ENCODE measurements at regions not wholly inside any gene's neighbourhood (a gene's known extent, or its start where the extent isn't known, plus 50 kb on each side); places are given as distances from the start of the nearest gene placed in this dataset.
"Not testable (repeated sequence)": the region's sequence is repeated elsewhere in the genome, so short reads cannot be mapped to it uniquely, and the experiment has no call there.

- Histone ChIP-seq H3K4me1 (ENCODE audit: control insufficient read depth in 3 of 3, insufficient read depth in 3 of 3, low read length in 3 of 3) (peaks cover 0 to 9% (median 2%) of the 10 kb centered on the region in 3 donors), H3K27me3 (ENCODE audit: control insufficient read depth in 3 of 3, insufficient read depth in 3 of 3, low read length in 3 of 3) (no peaks in the 10 kb centered on the region), H3K4me3 (ENCODE audit: low read length in 3 of 3) (no peak overlapping the region), H3K36me3 (ENCODE audit: control insufficient read depth in 3 of 3, insufficient read depth in 3 of 3, low read length in 3 of 3) (no peaks in the 10 kb centered on the region), H3K9me3 (ENCODE audit: control insufficient read depth in 3 of 3, low read length in 3 of 3) (no peaks in the 10 kb centered on the region), H3K9ac (ENCODE audit: low read depth in 1 of 3, low read length in 3 of 3) (no peak overlapping the region), H3K27ac (ENCODE audit: low read depth, low read length) (no peak overlapping the region)
Observed at GRCh38 chr5:167296066-167296465, 995.4 kb upstream of the WWC1 start.

- peaks cover 0 to 9% (median 2%) of the 10 kb centered on the region in 3 donors for H3K4me1 ChIP-seq (ENCODE audit: control insufficient read depth in 3 of 3, insufficient read depth in 3 of 3, low read length in 3 of 3)
- no peaks in the 10 kb centered on the region for H3K27me3 ChIP-seq (ENCODE audit: control insufficient read depth in 3 of 3, insufficient read depth in 3 of 3, low read length in 3 of 3)
- no peaks in the 10 kb centered on the region for H3K36me3 ChIP-seq (ENCODE audit: control insufficient read depth in 3 of 3, insufficient read depth in 3 of 3, low read length in 3 of 3)
- H3K9me3 ChIP-seq (ENCODE audit: control insufficient read depth in 3 of 3, low read length in 3 of 3), result no peaks in the 10 kb centered on the region
- H3K27ac ChIP-seq (ENCODE audit: low read depth, low read length), result no peak overlapping the region
- H3K4me3 ChIP-seq (ENCODE audit: low read length in 3 of 3), result no peak overlapping the region
- H3K9ac ChIP-seq (ENCODE audit: low read depth in 1 of 3, low read length in 3 of 3), result no peak overlapping the region
Observed at GRCh38 chr5:167296661-167297060, 994.8 kb upstream of the WWC1 start.

- not testable (repeated sequence) for H3K27me3 ChIP-seq (ENCODE audit: control insufficient read depth in 3 of 3, insufficient read depth in 3 of 3, low read length in 3 of 3); H3K36me3 ChIP-seq (ENCODE audit: control insufficient read depth in 3 of 3, insufficient read depth in 3 of 3, low read length in 3 of 3); H3K4me3 ChIP-seq (ENCODE audit: low read length in 3 of 3); H3K4me1 ChIP-seq (ENCODE audit: control insufficient read depth in 3 of 3, insufficient read depth in 3 of 3, low read length in 3 of 3); H3K9ac ChIP-seq (ENCODE audit: low read depth in 1 of 3, low read length in 3 of 3); H3K9me3 ChIP-seq (ENCODE audit: control insufficient read depth in 3 of 3, low read length in 3 of 3); H3K27ac ChIP-seq (ENCODE audit: low read depth, low read length)
Observed at GRCh38 chr5:167299861-167300260, 991.6 kb upstream of the WWC1 start.

- no peaks in the 10 kb centered on the region for H3K36me3 ChIP-seq (ENCODE audit: control insufficient read depth in 3 of 3, insufficient read depth in 3 of 3, low read length in 3 of 3)
- H3K27me3 ChIP-seq (ENCODE audit: control insufficient read depth in 3 of 3, insufficient read depth in 3 of 3, low read length in 3 of 3), result peaks cover 0 to 3% (median 0%) of the 10 kb centered on the region in 3 donors
- no peak overlapping the region for H3K4me3 ChIP-seq (ENCODE audit: low read length in 3 of 3)
- no peak overlapping the region for H3K9ac ChIP-seq (ENCODE audit: low read depth in 1 of 3, low read length in 3 of 3)
- H3K9me3 ChIP-seq (ENCODE audit: control insufficient read depth in 3 of 3, low read length in 3 of 3), result no peaks in the 10 kb centered on the region
- H3K27ac ChIP-seq (ENCODE audit: low read depth, low read length), result no peak overlapping the region
- H3K4me1 ChIP-seq (ENCODE audit: control insufficient read depth in 3 of 3, insufficient read depth in 3 of 3, low read length in 3 of 3), result peaks cover 0 to 8% (median 0%) of the 10 kb centered on the region in 3 donors
Observed at GRCh38 chr5:167303582-167303981, 987.9 kb upstream of the WWC1 start.

- H3K36me3 ChIP-seq (ENCODE audit: control insufficient read depth in 3 of 3, insufficient read depth in 3 of 3, low read length in 3 of 3), result no peaks in the 10 kb centered on the region
- peak overlapping the region in 1 of 3 donors; percentile 55 for H3K9ac ChIP-seq (ENCODE audit: low read depth in 1 of 3, low read length in 3 of 3)
- H3K9me3 ChIP-seq (ENCODE audit: control insufficient read depth in 3 of 3, low read length in 3 of 3), result no peaks in the 10 kb centered on the region
- peak overlapping the region; percentile 37 for H3K27ac ChIP-seq (ENCODE audit: low read depth, low read length)
- H3K4me3 ChIP-seq (ENCODE audit: low read length in 3 of 3), result no peak overlapping the region
- H3K4me1 ChIP-seq (ENCODE audit: control insufficient read depth in 3 of 3, insufficient read depth in 3 of 3, low read length in 3 of 3), result peaks cover 0 to 8% (median 0%) of the 10 kb centered on the region in 3 donors
- H3K27me3 ChIP-seq (ENCODE audit: control insufficient read depth in 3 of 3, insufficient read depth in 3 of 3, low read length in 3 of 3), result peaks cover 0 to 3% (median 0%) of the 10 kb centered on the region in 3 donors
Observed at GRCh38 chr5:167304834-167305469, 986.5 kb upstream of the WWC1 start.

- H3K36me3 ChIP-seq (ENCODE audit: control insufficient read depth in 3 of 3, insufficient read depth in 3 of 3, low read length in 3 of 3), result no peaks in the 10 kb centered on the region
- no peak overlapping the region for H3K9ac ChIP-seq (ENCODE audit: low read depth in 1 of 3, low read length in 3 of 3)
- H3K4me3 ChIP-seq (ENCODE audit: low read length in 3 of 3), result no peak overlapping the region
- no peaks in the 10 kb centered on the region for H3K9me3 ChIP-seq (ENCODE audit: control insufficient read depth in 3 of 3, low read length in 3 of 3)
- H3K27ac ChIP-seq (ENCODE audit: low read depth, low read length), result no peak overlapping the region
- H3K4me1 ChIP-seq (ENCODE audit: control insufficient read depth in 3 of 3, insufficient read depth in 3 of 3, low read length in 3 of 3), result peaks cover 0 to 8% (median 0%) of the 10 kb centered on the region in 3 donors
- peaks cover 0 to 3% (median 0%) of the 10 kb centered on the region in 3 donors for H3K27me3 ChIP-seq (ENCODE audit: control insufficient read depth in 3 of 3, insufficient read depth in 3 of 3, low read length in 3 of 3)
Observed at GRCh38 chr5:167305591-167306213, 985.7 kb upstream of the WWC1 start.

- H3K4me3 ChIP-seq (ENCODE audit: low read length in 3 of 3), result no peak overlapping the region
- H3K4me1 ChIP-seq (ENCODE audit: control insufficient read depth in 3 of 3, insufficient read depth in 3 of 3, low read length in 3 of 3), result peaks cover 0 to 8% (median 0%) of the 10 kb centered on the region in 3 donors
- H3K9ac ChIP-seq (ENCODE audit: low read depth in 1 of 3, low read length in 3 of 3), result no peak overlapping the region
- H3K27ac ChIP-seq (ENCODE audit: low read depth, low read length), result no peak overlapping the region
- no peaks in the 10 kb centered on the region for H3K9me3 ChIP-seq (ENCODE audit: control insufficient read depth in 3 of 3, low read length in 3 of 3)
- H3K36me3 ChIP-seq (ENCODE audit: control insufficient read depth in 3 of 3, insufficient read depth in 3 of 3, low read length in 3 of 3), result no peaks in the 10 kb centered on the region
- H3K27me3 ChIP-seq (ENCODE audit: control insufficient read depth in 3 of 3, insufficient read depth in 3 of 3, low read length in 3 of 3), result peaks cover 0 to 3% (median 0%) of the 10 kb centered on the region in 3 donors
Observed at GRCh38 chr5:167307042-167307441, 984.4 kb upstream of the WWC1 start.

- Histone ChIP-seq H3K4me1 (ENCODE audit: control insufficient read depth in 3 of 3, insufficient read depth in 3 of 3, low read length in 3 of 3) (peaks cover 0 to 8% (median 0%) of the 10 kb centered on the region in 3 donors), H3K27ac (ENCODE audit: low read depth, low read length) (no peak overlapping the region), H3K27me3 (ENCODE audit: control insufficient read depth in 3 of 3, insufficient read depth in 3 of 3, low read length in 3 of 3) (peaks cover 0 to 3% (median 0%) of the 10 kb centered on the region in 3 donors), H3K9ac (ENCODE audit: low read depth in 1 of 3, low read length in 3 of 3) (no peak overlapping the region), H3K4me3 (ENCODE audit: low read length in 3 of 3) (no peak overlapping the region), H3K36me3 (ENCODE audit: control insufficient read depth in 3 of 3, insufficient read depth in 3 of 3, low read length in 3 of 3) (no peaks in the 10 kb centered on the region), H3K9me3 (ENCODE audit: control insufficient read depth in 3 of 3, low read length in 3 of 3) (no peaks in the 10 kb centered on the region)
Observed at GRCh38 chr5:167308466-167308865, 983.0 kb upstream of the WWC1 start.

GRCh38 chr5:167309941-167310517 is 981.4 kb upstream of the WWC1 start:
- Histone ChIP-seq H3K9me3 (ENCODE audit: control insufficient read depth in 3 of 3, low read length in 3 of 3) (no peaks in the 10 kb centered on the region), H3K27ac (ENCODE audit: low read depth, low read length) (no peak overlapping the region), H3K9ac (ENCODE audit: low read depth in 1 of 3, low read length in 3 of 3) (no peak overlapping the region), H3K36me3 (ENCODE audit: control insufficient read depth in 3 of 3, insufficient read depth in 3 of 3, low read length in 3 of 3) (no peaks in the 10 kb centered on the region), H3K4me1 (ENCODE audit: control insufficient read depth in 3 of 3, insufficient read depth in 3 of 3, low read length in 3 of 3) (peaks cover 0 to 3% (median 0%) of the 10 kb centered on the region in 3 donors), H3K4me3 (ENCODE audit: low read length in 3 of 3) (no peak overlapping the region), H3K27me3 (ENCODE audit: control insufficient read depth in 3 of 3, insufficient read depth in 3 of 3, low read length in 3 of 3) (peaks cover 0 to under 1% (median 0%) of the 10 kb centered on the region in 3 donors)

- Histone ChIP-seq H3K4me1 (ENCODE audit: control insufficient read depth in 3 of 3, insufficient read depth in 3 of 3, low read length in 3 of 3) (no peaks in the 10 kb centered on the region), H3K9ac (ENCODE audit: low read depth in 1 of 3, low read length in 3 of 3) (no peak overlapping the region), H3K27me3 (ENCODE audit: control insufficient read depth in 3 of 3, insufficient read depth in 3 of 3, low read length in 3 of 3) (no peaks in the 10 kb centered on the region), H3K36me3 (ENCODE audit: control insufficient read depth in 3 of 3, insufficient read depth in 3 of 3, low read length in 3 of 3) (no peaks in the 10 kb centered on the region), H3K4me3 (ENCODE audit: low read length in 3 of 3) (no peak overlapping the region), H3K9me3 (ENCODE audit: control insufficient read depth in 3 of 3, low read length in 3 of 3) (no peaks in the 10 kb centered on the region), H3K27ac (ENCODE audit: low read depth, low read length) (no peak overlapping the region)
Observed at GRCh38 chr5:167311340-167311739, 980.1 kb upstream of the WWC1 start.

Measured in skeletal muscle tissue (tissue), 3 donors.